ENCODE measurements at regions not wholly inside any gene's neighbourhood (a gene's known extent, or its start where the extent isn't known, plus 50 kb on each side); places are given as distances from the start of the nearest gene placed in this dataset.

DNA sequence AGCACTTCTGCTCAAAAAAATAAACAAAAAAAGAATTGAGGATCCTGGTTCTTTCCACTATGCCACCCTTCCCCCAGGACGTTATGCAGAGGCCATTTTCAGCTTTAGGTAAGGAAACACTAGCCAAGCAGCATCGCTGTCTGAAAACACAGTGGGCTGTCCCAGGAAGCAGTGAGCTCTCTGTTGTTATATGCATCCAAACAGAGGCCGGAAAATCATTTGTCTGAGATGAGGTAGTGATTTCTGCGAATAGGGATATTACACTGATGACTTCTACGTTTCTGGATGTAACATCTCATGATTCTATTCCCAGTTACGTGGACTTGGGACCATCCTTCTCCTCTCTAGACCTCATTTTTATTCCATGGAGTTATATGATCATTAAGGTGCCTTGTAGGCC, 137.2 kb downstream of the OMA1 start:
- Histone ChIP-seq H3K4me3 (ENCODE audit: low read length in 3 of 3) (no peak overlapping the region), H3K36me3 (ENCODE audit: control insufficient read depth in 2 of 3, insufficient read depth in 3 of 3, low read length in 3 of 3) (no peaks in the 10 kb centered on the region), H3K9ac (ENCODE audit: low read length in 3 of 3) (no peak overlapping the region), H3K9me3 (ENCODE audit: control insufficient read depth in 2 of 3, insufficient read depth in 1 of 3, low read length in 3 of 3) (no peaks in the 10 kb centered on the region), H3K4me1 (ENCODE audit: control insufficient read depth in 2 of 3, insufficient read depth in 2 of 3, low read depth in 1 of 3, low read length in 3 of 3) (no peaks in the 10 kb centered on the region), H3K27ac (ENCODE audit: low read depth in 2 of 2, low read length in 2 of 2) (no peak overlapping the region), H3K27me3 (ENCODE audit: control insufficient read depth, insufficient read depth, low read length) (no peaks in the 10 kb centered on the region)
- FAIRE-seq (no peak), DNase-seq (no peak)
- intact Hi-C loops (cut with DNase I) = no loop called here
- TF ChIP-seq, protein P1, sequence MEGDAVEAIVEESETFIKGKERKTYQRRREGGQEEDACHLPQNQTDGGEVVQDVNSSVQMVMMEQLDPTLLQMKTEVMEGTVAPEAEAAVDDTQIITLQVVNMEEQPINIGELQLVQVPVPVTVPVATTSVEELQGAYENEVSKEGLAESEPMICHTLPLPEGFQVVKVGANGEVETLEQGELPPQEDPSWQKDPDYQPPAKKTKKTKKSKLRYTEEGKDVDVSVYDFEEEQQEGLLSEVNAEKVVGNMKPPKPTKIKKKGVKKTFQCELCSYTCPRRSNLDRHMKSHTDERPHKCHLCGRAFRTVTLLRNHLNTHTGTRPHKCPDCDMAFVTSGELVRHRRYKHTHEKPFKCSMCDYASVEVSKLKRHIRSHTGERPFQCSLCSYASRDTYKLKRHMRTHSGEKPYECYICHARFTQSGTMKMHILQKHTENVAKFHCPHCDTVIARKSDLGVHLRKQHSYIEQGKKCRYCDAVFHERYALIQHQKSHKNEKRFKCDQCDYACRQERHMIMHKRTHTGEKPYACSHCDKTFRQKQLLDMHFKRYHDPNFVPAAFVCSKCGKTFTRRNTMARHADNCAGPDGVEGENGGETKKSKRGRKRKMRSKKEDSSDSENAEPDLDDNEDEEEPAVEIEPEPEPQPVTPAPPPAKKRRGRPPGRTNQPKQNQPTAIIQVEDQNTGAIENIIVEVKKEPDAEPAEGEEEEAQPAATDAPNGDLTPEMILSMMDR (IDR thresholded peaks at IDR 0.05; ENCODE audit: borderline replicate concordance, extremely low read depth, insufficient read depth) = no peak

DNA sequence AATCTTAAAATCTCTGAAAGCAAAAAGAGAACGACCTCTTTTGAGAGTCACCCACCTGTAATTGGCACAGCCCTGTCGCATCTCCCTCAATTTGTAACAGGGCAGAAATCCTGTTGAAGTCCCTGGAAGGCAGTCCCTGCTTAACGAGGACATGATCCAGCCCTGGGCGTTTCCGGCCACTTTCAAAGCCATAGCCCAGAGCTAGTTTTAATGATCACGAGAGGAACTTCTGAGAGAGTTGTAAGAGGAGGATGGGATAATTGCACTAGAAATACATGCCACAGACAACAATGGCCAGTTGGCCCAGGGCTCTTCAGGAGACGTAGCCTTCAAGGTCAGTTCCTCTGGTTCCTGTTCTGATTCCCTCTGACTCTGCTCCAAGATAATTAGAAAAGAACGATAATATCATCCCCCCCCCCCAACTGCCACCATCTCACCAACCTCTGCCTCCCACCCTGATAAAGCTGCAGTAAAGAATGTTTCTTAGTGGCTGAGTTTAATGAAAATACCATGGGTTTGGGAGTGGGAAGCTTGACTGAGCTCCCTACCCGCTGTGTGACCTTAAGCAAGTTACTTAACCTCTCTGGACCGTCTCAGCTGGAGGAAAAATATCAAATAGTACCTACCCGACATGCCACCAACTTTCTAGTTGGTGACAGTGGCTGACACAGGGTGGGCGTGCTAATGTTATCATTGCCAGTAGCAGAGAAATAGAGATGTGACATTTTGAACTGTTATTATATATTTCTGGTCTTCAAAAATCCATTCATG, 140.0 kb downstream of the OMA1 start:
- H3K27ac ChIP-seq (ENCODE audit: low read depth in 2 of 2, low read length in 2 of 2) = no peak overlapping the region
- no peaks in the 10 kb centered on the region for H3K27me3 ChIP-seq (ENCODE audit: control insufficient read depth, insufficient read depth, low read length)
- no peaks in the 10 kb centered on the region for H3K9me3 ChIP-seq (ENCODE audit: control insufficient read depth in 2 of 3, insufficient read depth in 1 of 3, low read length in 3 of 3)
- DNase-seq (no peak), FAIRE-seq (no peak)
- H3K4me3 ChIP-seq (ENCODE audit: low read length in 3 of 3) = no peak overlapping the region
- intact Hi-C loops (cut with DNase I) = no loop called here
- TF ChIP-seq, protein P1 (IDR thresholded peaks at IDR 0.05; ENCODE audit: borderline replicate concordance, extremely low read depth, insufficient read depth) = no peak
- no peaks in the 10 kb centered on the region for H3K4me1 ChIP-seq (ENCODE audit: control insufficient read depth in 2 of 3, insufficient read depth in 2 of 3, low read depth in 1 of 3, low read length in 3 of 3)
- H3K36me3 ChIP-seq (ENCODE audit: control insufficient read depth in 2 of 3, insufficient read depth in 3 of 3, low read length in 3 of 3) = no peaks in the 10 kb centered on the region
- no peak overlapping the region for H3K9ac ChIP-seq (ENCODE audit: low read length in 3 of 3)

DNA sequence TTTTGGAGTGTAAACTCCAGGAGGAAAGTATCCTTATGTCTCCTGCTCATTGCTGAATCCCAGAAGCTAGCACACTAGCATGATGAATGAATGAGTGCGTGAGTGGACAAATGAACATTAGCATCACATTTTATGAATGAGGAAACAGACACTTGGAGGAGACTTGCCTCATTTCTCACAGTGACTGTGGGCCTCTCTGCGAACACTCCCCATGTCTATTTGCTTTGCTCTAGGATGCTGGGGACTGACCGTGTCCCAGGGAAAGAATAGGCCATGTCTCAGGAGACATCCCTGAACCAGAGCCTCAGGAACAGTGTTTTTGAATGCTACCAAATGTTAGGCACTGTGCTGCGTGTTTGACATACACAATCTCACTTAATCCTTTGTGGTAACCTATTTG, 140.9 kb downstream of the OMA1 start:
- DNase-seq (no peak), FAIRE-seq (no peak)
- intact Hi-C loops (cut with DNase I) = no loop called here
- TF ChIP-seq, protein P1 (IDR thresholded peaks at IDR 0.05; ENCODE audit: borderline replicate concordance, extremely low read depth, insufficient read depth) = no peak
- Histone ChIP-seq H3K4me3 (ENCODE audit: low read length in 3 of 3) (no peak overlapping the region), H3K36me3 (ENCODE audit: control insufficient read depth in 2 of 3, insufficient read depth in 3 of 3, low read length in 3 of 3) (no peaks in the 10 kb centered on the region), H3K27me3 (ENCODE audit: control insufficient read depth, insufficient read depth, low read length) (no peaks in the 10 kb centered on the region), H3K9ac (ENCODE audit: low read length in 3 of 3) (no peak overlapping the region), H3K9me3 (ENCODE audit: control insufficient read depth in 2 of 3, insufficient read depth in 1 of 3, low read length in 3 of 3) (no peaks in the 10 kb centered on the region), H3K27ac (ENCODE audit: low read depth in 2 of 2, low read length in 2 of 2) (no peak overlapping the region), H3K4me1 (ENCODE audit: control insufficient read depth in 2 of 3, insufficient read depth in 2 of 3, low read depth in 1 of 3, low read length in 3 of 3) (no peaks in the 10 kb centered on the region)

DNA sequence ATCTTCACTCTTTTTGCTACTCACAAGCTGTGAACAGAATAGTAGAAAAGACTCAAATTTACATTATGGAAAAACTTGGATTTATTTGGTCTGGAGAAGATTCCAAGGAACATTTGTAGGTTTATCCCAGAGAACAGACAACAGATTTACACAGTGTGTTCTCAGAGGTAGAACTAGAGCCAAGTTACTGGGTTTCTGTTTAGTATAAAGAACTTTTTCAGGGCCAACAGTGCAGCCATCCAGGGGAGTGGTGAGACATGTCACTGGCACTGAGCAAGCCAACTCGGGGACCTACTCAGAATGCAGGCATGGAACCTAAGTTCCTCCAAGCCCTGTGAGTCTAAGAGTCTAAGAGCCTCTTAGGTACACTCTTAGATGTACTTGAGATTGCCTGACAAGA, 142.6 kb downstream of the OMA1 start:
- Histone ChIP-seq H3K27ac (ENCODE audit: low read depth in 2 of 2, low read length in 2 of 2) (no peak overlapping the region), H3K36me3 (ENCODE audit: control insufficient read depth in 2 of 3, insufficient read depth in 3 of 3, low read length in 3 of 3) (no peaks in the 10 kb centered on the region), H3K4me3 (ENCODE audit: low read length in 3 of 3) (no peak overlapping the region), H3K4me1 (ENCODE audit: control insufficient read depth in 2 of 3, insufficient read depth in 2 of 3, low read depth in 1 of 3, low read length in 3 of 3) (no peaks in the 10 kb centered on the region), H3K9me3 (ENCODE audit: control insufficient read depth in 2 of 3, insufficient read depth in 1 of 3, low read length in 3 of 3) (no peaks in the 10 kb centered on the region), H3K27me3 (ENCODE audit: control insufficient read depth, insufficient read depth, low read length) (no peaks in the 10 kb centered on the region), H3K9ac (ENCODE audit: low read length in 3 of 3) (no peak overlapping the region)
- TF ChIP-seq, protein P1 (IDR thresholded peaks at IDR 0.05; ENCODE audit: borderline replicate concordance, extremely low read depth, insufficient read depth) = no peak
- intact Hi-C loops (cut with DNase I) = no loop called here
- no peak for FAIRE-seq
- DNase-seq = no peak
